ENCODE measurements at regions not wholly inside any gene's neighbourhood (a gene's known extent, or its start where the extent isn't known, plus 50 kb on each side); places are given as distances from the start of the nearest gene placed in this dataset.

GRCh38 chr2:103887625-103888024 is 966.3 kb upstream of the POU3F3 start:
- Histone ChIP-seq H3K56ac (ENCODE audit: insufficient read length, low read depth, low read length) (no peak overlapping the region), H2BK120ac (ENCODE audit: low read depth, low read length, poor library complexity, severe bottlenecking) (no peak overlapping the region), H3K79me1 (ENCODE audit: insufficient read depth, low read depth, low read length, poor library complexity, severe bottlenecking) (no peaks in the 10 kb centered on the region), H3K27ac (ENCODE audit: insufficient read length, low read depth, low read length) (no peak overlapping the region), H3K4ac (ENCODE audit: low read depth, low read length) (no peak overlapping the region), H4K8ac (replicated peaks; ENCODE audit: insufficient read length, low read depth, low read length) (no peak overlapping the region), H2BK12ac (ENCODE audit: insufficient read length, low read depth, low read length) (no peak overlapping the region), H3K14ac (ENCODE audit: insufficient read depth, low read length) (no peak overlapping the region), H4K91ac (ENCODE audit: insufficient read length, low read depth, low read length) (no peak overlapping the region), H2BK20ac (ENCODE audit: low read depth, low read length, poor library complexity, severe bottlenecking) (no peak overlapping the region), H4K5ac (ENCODE audit: insufficient read length, low read depth, low read length) (no peak overlapping the region), H3K23ac (ENCODE audit: insufficient read length, low read depth, low read length) (no peak overlapping the region), H3K9ac (ENCODE audit: extremely low read depth, insufficient read length, low read length) (no peak overlapping the region), H3K4me1 (ENCODE audit: insufficient read depth, low read length) (no peaks in the 10 kb centered on the region), H3K9me3 (ENCODE audit: control insufficient read depth, low read depth, low read length) (no peaks in the 10 kb centered on the region), H4K20me1 (ENCODE audit: control insufficient read depth, insufficient read depth, insufficient read length) (no peaks in the 10 kb centered on the region), H2BK5ac (ENCODE audit: insufficient read length, low read length) (no peak overlapping the region), H3K79me2 (ENCODE audit: insufficient read depth, low read length) (no peaks in the 10 kb centered on the region), H2AK5ac (ENCODE audit: insufficient read length, low read length) (no peak overlapping the region), H3K23me2 (ENCODE audit: insufficient read length, low read depth, low read length, poor library complexity, severe bottlenecking) (no peaks in the 10 kb centered on the region), H3K4me2 (ENCODE audit: insufficient read depth, insufficient read length, low read length) (no peak overlapping the region), H2AFZ (ENCODE audit: low read length) (no peak overlapping the region), H3K27me3 (ENCODE audit: insufficient read depth, low read length) (no peaks in the 10 kb centered on the region), H2BK15ac (ENCODE audit: low read depth, low read length) (no peak overlapping the region), H3K18ac (ENCODE audit: insufficient read length, low read depth, low read length) (no peak overlapping the region), H3T11ph (ENCODE audit: low read length) (no peak overlapping the region)
- Mint-ChIP-seq H3K4me1 (0 out of 4 replicates have a peak, but pooled peaks cover 0 to 2% of the 10 kb centered on the region in 2 experiments), H3K27me3 (ENCODE audit: low read depth) (no peaks in the 10 kb centered on the region; the same call in 1 of the 2 replicates), H3K4me3 (no peak overlapping the region), H3K36me3 (ENCODE audit: insufficient read depth in 1 of 3, low read depth in 3 of 3) (no peaks in the 10 kb centered on the region; a peak in 1 of 7 replicates), H3K9me3 (no peaks in the 10 kb centered on the region), H3K27ac (no peak overlapping the region)
- DNase-seq = no peak
- no peak for TF ChIP-seq CTCF (conservative IDR thresholded peaks at IDR 0.05)
- WGBS (ENCODE audit: extremely low coverage, insufficient read length, low lambda C conversion rate) = no CpG with 5 or more reads among the region's 1 CpG

Data from H9 (cell line).